GM23338 (cell line): ENCODE measurements at regions not wholly inside any gene's neighbourhood (a gene's known extent, or its start where the extent isn't known, plus 50 kb on each side); places are given as distances from the start of the nearest gene placed in this dataset.

ENCODE experiments used
- ATAC-seq: fragments of 200-7000 bp; cut with Tn5 transposase; 3 replicates; pipeline ENCODE4 v1.9.1; 2020
- DNase-seq: peaks from one replicate; pipeline ENCODE4 v3.0.0-alpha.2; 2015; ENCODE audit warnings: low spot score
- H2AFZ ChIP-seq: fragments of 200-600 bp; sonication (generic); 2 replicates; pipeline ENCODE4 v1.8.0; 2016; ENCODE audit warnings: antibody characterized with exemption, mild to moderate bottlenecking, moderate library complexity
- H3F3A ChIP-seq: fragments of 200-600 bp; sonication (generic); replicated peaks from 2 replicates; pipeline ENCODE4 v1.8.0; 2017; ENCODE audit warnings: antibody characterized with exemption, mixed run types, low read depth
- H3K27ac ChIP-seq: fragments of 200-600 bp; sonication (generic); 2 replicates; pipeline ENCODE4 v1.6.1; 2016; ENCODE audit warnings: low read depth
- H3K27me3 ChIP-seq: fragments of 200-600 bp; sonication (generic); 2 replicates; pipeline ENCODE4 v1.8.0; 2016; ENCODE audit warnings: mild to moderate bottlenecking, mixed run types, moderate library complexity; ENCODE audit not compliant: insufficient read depth
- H3K36me3 ChIP-seq: fragments of 200-600 bp; sonication (generic); 2 replicates; pipeline ENCODE4 v1.8.0; 2016; ENCODE audit warnings: mild to moderate bottlenecking; ENCODE audit not compliant: insufficient read depth
- H3K4me1 ChIP-seq: fragments of 200-600 bp; sonication (generic); 2 replicates; pipeline ENCODE4 v1.8.0; 2016; ENCODE audit warnings: mild to moderate bottlenecking, moderate library complexity; ENCODE audit not compliant: insufficient read depth
- H3K4me2 ChIP-seq: fragments of 200-600 bp; sonication (generic); 2 replicates; pipeline ENCODE4 v1.7.1; 2017; ENCODE audit warnings: mixed run types
- H3K4me3 ChIP-seq: fragments of 200-600 bp; sonication (generic); 2 replicates; pipeline ENCODE4 v1.6.1; 2016; ENCODE audit warnings: mixed run types
- H3K79me2 ChIP-seq: fragments of 200-600 bp; sonication (generic); replicated peaks from 2 replicates; pipeline ENCODE4 v1.8.0; 2017; ENCODE audit warnings: mild to moderate bottlenecking; ENCODE audit not compliant: insufficient read depth
- H3K9me2 ChIP-seq: fragments of 200-600 bp; sonication (generic); 2 replicates; pipeline ENCODE4 v1.8.0; 2017; ENCODE audit not compliant: insufficient read depth
- H4K20me1 ChIP-seq: fragments of 200-600 bp; sonication (generic); replicated peaks from 2 replicates; pipeline ENCODE4 v1.8.0; 2017; ENCODE audit warnings: mild to moderate bottlenecking; ENCODE audit not compliant: insufficient read depth
- H3K27ac Mint-ChIP-seq: 2 replicates; pipeline ENCODE4 v1.8.0; 2020; ENCODE audit warnings: inconsistent platforms, mild to moderate bottlenecking, moderate library complexity, mixed read lengths
- H3K27me3 Mint-ChIP-seq: 3 replicates; pipeline ENCODE4 v1.8.0; 2022; ENCODE audit warnings: low read depth, mild to moderate bottlenecking, moderate library complexity, mixed read lengths, inconsistent platforms; ENCODE audit not compliant: insufficient read depth, poor library complexity
- H3K36me3 Mint-ChIP-seq: 3 replicates; pipeline ENCODE4 v1.8.0; 2021; ENCODE audit warnings: low read depth, mild to moderate bottlenecking, inconsistent platforms, moderate library complexity, mixed read lengths
- H3K4me1 Mint-ChIP-seq: 3 replicates; pipeline ENCODE4 v1.8.0; 2020; ENCODE audit warnings: mild to moderate bottlenecking, inconsistent platforms, mixed read lengths
- H3K4me3 Mint-ChIP-seq: 3 replicates; pipeline ENCODE4 v1.8.0; 2021; ENCODE audit warnings: moderate library complexity, mild to moderate bottlenecking, inconsistent platforms, mixed read lengths
- H3K9me3 Mint-ChIP-seq: 3 replicates; pipeline ENCODE4 v1.8.0; 2020; ENCODE audit warnings: moderate library complexity, mild to moderate bottlenecking, inconsistent platforms, mixed read lengths
- CREB1 ChIP-seq: fragments of 250-450 bp; sonication (Bioruptor Pico); IDR thresholded peaks from 2 replicates; pipeline ENCODE4 v1.5.0; 2020; ENCODE audit warnings: low read depth, mild to moderate bottlenecking, moderate library complexity
- ETS1 ChIP-seq: IDR thresholded peaks from 2 replicates; pipeline ENCODE4 v1.6.1; 2016; ENCODE audit warnings: antibody characterized with exemption
- EZH2 ChIP-seq: fragments of 200-600 bp; sonication (generic); IDR thresholded peaks from one replicate; pipeline ENCODE4 v1.8.0; 2017; ENCODE audit warnings: antibody characterized with exemption, mild to moderate bottlenecking, low read depth; ENCODE audit not compliant: unreplicated experiment
- EZH2phosphoT487 ChIP-seq: fragments of 200-600 bp; sonication (generic); IDR thresholded peaks from one replicate; pipeline ENCODE4 v1.8.1; 2018; ENCODE audit warnings: antibody characterized with exemption; ENCODE audit not compliant: unreplicated experiment
- JUNB ChIP-seq: IDR thresholded peaks from one replicate; pipeline ENCODE4 v1.6.1; 2016; ENCODE audit warnings: antibody characterized with exemption; ENCODE audit not compliant: unreplicated experiment
- NANOG ChIP-seq: IDR thresholded peaks from 2 replicates; pipeline ENCODE4 v1.6.1; 2016; ENCODE audit warnings: antibody characterized with exemption, borderline replicate concordance
- ZNF114 ChIP-seq: fragments of 250-450 bp; sonication (Bioruptor Pico); IDR thresholded peaks from 2 replicates; pipeline ENCODE4 v1.5.0; 2020; ENCODE audit warnings: mild to moderate bottlenecking, moderate library complexity
- ZNF331 ChIP-seq: fragments of 250-450 bp; sonication (Bioruptor Pico); IDR thresholded peaks from 2 replicates; pipeline ENCODE4 v1.5.0; 2020; ENCODE audit warnings: low read depth, mild to moderate bottlenecking, moderate library complexity
- TF ChIP-seq, protein P1 (sequence below), 2 experiments: fragments of 200-600 bp in 1 of 2; sonication (generic) in 1 of 2; conservative IDR thresholded peaks; 2 replicates each; pipeline versions ENCODE4 v1.5.1 to v1.6.1; 2016 to 2017; ENCODE audit warnings: antibody characterized with exemption in 2 of 2, low read depth in 2 of 2, mild to moderate bottlenecking in 2 of 2, moderate library complexity in 1 of 2
- TF ChIP-seq, protein P2 (sequence below): fragments of 250-450 bp; sonication (Bioruptor Pico); IDR thresholded peaks from 2 replicates; pipeline ENCODE4 v1.5.0; 2020; ENCODE audit warnings: mild to moderate bottlenecking, moderate library complexity
- TF ChIP-seq, protein P3 (sequence below): IDR thresholded peaks from one replicate; pipeline ENCODE4 v1.6.1; 2018; ENCODE audit warnings: antibody characterized with exemption; ENCODE audit not compliant: unreplicated experiment

- no peaks in the 10 kb centered on the region for H3K4me1 ChIP-seq
- no peaks in the 10 kb centered on the region for H3K27me3 Mint-ChIP-seq
- no peaks in the 10 kb centered on the region for H3F3A ChIP-seq
- H3K27ac Mint-ChIP-seq: no peak overlapping the region
- H3K36me3 Mint-ChIP-seq: peaks cover 12% of the 10 kb centered on the region
- H3K4me3 Mint-ChIP-seq: no peak overlapping the region
- ATAC-seq (no peak), DNase-seq (no peak)
- H4K20me1 ChIP-seq: no peaks in the 10 kb centered on the region
- no peaks in the 10 kb centered on the region for H3K27me3 ChIP-seq
- no peak overlapping the region for H3K4me2 ChIP-seq
- no peak overlapping the region for H2AFZ ChIP-seq
- H3K27ac ChIP-seq: no peak overlapping the region
- no peak overlapping the region for H3K4me3 ChIP-seq
- no peaks in the 10 kb centered on the region for H3K79me2 ChIP-seq
- peaks cover 12% of the 10 kb centered on the region; the same call in 1 of the 2 replicates for H3K36me3 ChIP-seq
- no peaks in the 10 kb centered on the region for H3K4me1 Mint-ChIP-seq
- no peaks in the 10 kb centered on the region for H3K9me2 ChIP-seq
- H3K9me3 Mint-ChIP-seq: peaks cover 75% of the 10 kb centered on the region
- TF ChIP-seq ZNF331 (CRISPR knock-in tag): no peak
- TF ChIP-seq NANOG: no peak
- no peak for TF ChIP-seq EZH2
- no peak for TF ChIP-seq ZNF114 (CRISPR knock-in tag)
- TF ChIP-seq ETS1: no peak
- TF ChIP-seq, protein P1, sequence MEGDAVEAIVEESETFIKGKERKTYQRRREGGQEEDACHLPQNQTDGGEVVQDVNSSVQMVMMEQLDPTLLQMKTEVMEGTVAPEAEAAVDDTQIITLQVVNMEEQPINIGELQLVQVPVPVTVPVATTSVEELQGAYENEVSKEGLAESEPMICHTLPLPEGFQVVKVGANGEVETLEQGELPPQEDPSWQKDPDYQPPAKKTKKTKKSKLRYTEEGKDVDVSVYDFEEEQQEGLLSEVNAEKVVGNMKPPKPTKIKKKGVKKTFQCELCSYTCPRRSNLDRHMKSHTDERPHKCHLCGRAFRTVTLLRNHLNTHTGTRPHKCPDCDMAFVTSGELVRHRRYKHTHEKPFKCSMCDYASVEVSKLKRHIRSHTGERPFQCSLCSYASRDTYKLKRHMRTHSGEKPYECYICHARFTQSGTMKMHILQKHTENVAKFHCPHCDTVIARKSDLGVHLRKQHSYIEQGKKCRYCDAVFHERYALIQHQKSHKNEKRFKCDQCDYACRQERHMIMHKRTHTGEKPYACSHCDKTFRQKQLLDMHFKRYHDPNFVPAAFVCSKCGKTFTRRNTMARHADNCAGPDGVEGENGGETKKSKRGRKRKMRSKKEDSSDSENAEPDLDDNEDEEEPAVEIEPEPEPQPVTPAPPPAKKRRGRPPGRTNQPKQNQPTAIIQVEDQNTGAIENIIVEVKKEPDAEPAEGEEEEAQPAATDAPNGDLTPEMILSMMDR (conservative IDR thresholded peaks at IDR 0.05; ENCODE audit: low read depth in 2 of 2): no peak
- TF ChIP-seq EZH2phosphoT487: no peak
- no peak for TF ChIP-seq JUNB
- TF ChIP-seq, protein P2, sequence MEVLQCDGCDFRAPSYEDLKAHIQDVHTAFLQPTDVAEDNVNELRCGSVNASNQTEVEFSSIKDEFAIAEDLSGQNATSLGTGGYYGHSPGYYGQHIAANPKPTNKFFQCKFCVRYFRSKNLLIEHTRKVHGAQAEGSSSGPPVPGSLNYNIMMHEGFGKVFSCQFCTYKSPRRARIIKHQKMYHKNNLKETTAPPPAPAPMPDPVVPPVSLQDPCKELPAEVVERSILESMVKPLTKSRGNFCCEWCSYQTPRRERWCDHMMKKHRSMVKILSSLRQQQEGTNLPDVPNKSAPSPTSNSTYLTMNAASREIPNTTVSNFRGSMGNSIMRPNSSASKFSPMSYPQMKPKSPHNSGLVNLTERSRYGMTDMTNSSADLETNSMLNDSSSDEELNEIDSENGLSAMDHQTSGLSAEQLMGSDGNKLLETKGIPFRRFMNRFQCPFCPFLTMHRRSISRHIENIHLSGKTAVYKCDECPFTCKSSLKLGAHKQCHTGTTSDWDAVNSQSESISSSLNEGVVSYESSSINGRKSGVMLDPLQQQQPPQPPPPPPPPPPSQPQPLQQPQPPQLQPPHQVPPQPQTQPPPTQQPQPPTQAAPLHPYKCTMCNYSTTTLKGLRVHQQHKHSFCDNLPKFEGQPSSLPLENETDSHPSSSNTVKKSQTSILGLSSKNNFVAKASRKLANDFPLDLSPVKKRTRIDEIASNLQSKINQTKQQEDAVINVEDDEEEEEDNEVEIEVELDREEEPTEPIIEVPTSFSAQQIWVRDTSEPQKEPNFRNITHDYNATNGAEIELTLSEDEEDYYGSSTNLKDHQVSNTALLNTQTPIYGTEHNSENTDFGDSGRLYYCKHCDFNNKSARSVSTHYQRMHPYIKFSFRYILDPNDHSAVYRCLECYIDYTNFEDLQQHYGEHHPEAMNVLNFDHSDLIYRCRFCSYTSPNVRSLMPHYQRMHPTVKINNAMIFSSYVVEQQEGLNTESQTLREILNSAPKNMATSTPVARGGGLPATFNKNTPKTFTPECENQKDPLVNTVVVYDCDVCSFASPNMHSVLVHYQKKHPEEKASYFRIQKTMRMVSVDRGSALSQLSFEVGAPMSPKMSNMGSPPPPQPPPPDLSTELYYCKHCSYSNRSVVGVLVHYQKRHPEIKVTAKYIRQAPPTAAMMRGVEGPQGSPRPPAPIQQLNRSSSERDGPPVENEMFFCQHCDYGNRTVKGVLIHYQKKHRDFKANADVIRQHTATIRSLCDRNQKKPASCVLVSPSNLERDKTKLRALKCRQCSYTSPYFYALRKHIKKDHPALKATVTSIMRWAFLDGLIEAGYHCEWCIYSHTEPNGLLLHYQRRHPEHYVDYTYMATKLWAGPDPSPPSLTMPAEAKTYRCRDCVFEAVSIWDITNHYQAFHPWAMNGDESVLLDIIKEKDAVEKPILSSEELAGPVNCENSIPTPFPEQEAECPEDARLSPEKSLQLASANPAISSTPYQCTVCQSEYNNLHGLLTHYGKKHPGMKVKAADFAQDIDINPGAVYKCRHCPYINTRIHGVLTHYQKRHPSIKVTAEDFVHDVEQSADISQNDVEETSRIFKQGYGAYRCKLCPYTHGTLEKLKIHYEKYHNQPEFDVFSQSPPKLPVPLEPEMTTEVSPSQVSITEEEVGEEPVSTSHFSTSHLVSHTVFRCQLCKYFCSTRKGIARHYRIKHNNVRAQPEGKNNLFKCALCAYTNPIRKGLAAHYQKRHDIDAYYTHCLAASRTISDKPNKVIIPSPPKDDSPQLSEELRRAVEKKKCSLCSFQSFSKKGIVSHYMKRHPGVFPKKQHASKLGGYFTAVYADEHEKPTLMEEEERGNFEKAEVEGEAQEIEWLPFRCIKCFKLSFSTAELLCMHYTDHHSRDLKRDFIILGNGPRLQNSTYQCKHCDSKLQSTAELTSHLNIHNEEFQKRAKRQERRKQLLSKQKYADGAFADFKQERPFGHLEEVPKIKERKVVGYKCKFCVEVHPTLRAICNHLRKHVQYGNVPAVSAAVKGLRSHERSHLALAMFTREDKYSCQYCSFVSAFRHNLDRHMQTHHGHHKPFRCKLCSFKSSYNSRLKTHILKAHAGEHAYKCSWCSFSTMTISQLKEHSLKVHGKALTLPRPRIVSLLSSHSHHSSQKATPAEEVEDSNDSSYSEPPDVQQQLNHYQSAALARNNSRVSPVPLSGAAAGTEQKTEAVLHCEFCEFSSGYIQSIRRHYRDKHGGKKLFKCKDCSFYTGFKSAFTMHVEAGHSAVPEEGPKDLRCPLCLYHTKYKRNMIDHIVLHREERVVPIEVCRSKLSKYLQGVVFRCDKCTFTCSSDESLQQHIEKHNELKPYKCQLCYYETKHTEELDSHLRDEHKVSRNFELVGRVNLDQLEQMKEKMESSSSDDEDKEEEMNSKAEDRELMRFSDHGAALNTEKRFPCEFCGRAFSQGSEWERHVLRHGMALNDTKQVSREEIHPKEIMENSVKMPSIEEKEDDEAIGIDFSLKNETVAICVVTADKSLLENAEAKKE (CRISPR knock-in tag): no peak
- no peak for TF ChIP-seq CREB1 (CRISPR knock-in tag)
- TF ChIP-seq, protein P3, sequence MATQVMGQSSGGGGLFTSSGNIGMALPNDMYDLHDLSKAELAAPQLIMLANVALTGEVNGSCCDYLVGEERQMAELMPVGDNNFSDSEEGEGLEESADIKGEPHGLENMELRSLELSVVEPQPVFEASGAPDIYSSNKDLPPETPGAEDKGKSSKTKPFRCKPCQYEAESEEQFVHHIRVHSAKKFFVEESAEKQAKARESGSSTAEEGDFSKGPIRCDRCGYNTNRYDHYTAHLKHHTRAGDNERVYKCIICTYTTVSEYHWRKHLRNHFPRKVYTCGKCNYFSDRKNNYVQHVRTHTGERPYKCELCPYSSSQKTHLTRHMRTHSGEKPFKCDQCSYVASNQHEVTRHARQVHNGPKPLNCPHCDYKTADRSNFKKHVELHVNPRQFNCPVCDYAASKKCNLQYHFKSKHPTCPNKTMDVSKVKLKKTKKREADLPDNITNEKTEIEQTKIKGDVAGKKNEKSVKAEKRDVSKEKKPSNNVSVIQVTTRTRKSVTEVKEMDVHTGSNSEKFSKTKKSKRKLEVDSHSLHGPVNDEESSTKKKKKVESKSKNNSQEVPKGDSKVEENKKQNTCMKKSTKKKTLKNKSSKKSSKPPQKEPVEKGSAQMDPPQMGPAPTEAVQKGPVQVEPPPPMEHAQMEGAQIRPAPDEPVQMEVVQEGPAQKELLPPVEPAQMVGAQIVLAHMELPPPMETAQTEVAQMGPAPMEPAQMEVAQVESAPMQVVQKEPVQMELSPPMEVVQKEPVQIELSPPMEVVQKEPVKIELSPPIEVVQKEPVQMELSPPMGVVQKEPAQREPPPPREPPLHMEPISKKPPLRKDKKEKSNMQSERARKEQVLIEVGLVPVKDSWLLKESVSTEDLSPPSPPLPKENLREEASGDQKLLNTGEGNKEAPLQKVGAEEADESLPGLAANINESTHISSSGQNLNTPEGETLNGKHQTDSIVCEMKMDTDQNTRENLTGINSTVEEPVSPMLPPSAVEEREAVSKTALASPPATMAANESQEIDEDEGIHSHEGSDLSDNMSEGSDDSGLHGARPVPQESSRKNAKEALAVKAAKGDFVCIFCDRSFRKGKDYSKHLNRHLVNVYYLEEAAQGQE: no peak
Measured at GRCh38 chr16:35134471-35134870, 1675.1 kb downstream of the TP53TG3F start.
